ENCODE measurements at regions not wholly inside any gene's neighbourhood (a gene's known extent, or its start where the extent isn't known, plus 50 kb on each side); places are given as distances from the start of the nearest gene placed in this dataset.
A peak's percentile ranks its signal among the peaks of the same experiment; 100 is the strongest.

GRCh38 chr6:84314377-84314898 lies 87.0 kb upstream of the CEP162 start:
- no peaks in the 10 kb centered on the region for H3K36me3 Mint-ChIP-seq
- Histone ChIP-seq H3K4me1 (ENCODE audit: control insufficient read depth in 1 of 2, insufficient read depth in 2 of 2, low read length in 2 of 2) (no peaks in the 10 kb centered on the region), H3K9ac (ENCODE audit: insufficient read depth, low read length, poor library complexity, severe bottlenecking) (no peak overlapping the region), H2AFZ (ENCODE audit: insufficient read depth, low read depth, low read length, poor library complexity, severe bottlenecking) (no peak overlapping the region), H3K36me3 (replicated peaks in 1 of 2; ENCODE audit: control insufficient read depth in 1 of 2, insufficient read depth in 2 of 2, low read length in 2 of 2) (no peaks in the 10 kb centered on the region), H3K4me2 (replicated peaks; ENCODE audit: extremely low read depth, low read length, poor library complexity, severe bottlenecking) (no peak overlapping the region), H3K27ac (ENCODE audit: low read depth in 1 of 2, low read length in 2 of 2) (no peak overlapping the region), H3K79me2 (ENCODE audit: insufficient read depth, low read length) (no peaks in the 10 kb centered on the region), H4K20me1 (ENCODE audit: insufficient read depth, low read length) (no peaks in the 10 kb centered on the region), H3K27me3 (ENCODE audit: control insufficient read depth in 2 of 2, insufficient read depth in 2 of 2, low read length in 2 of 2) (no peaks in the 10 kb centered on the region), H3K9me3 (replicated peaks in 1 of 2; ENCODE audit: control insufficient read depth in 1 of 2, insufficient read depth in 1 of 2, low read length in 2 of 2) (no peaks in the 10 kb centered on the region), H3K4me3 (replicated peaks in 1 of 3; ENCODE audit: low read depth in 2 of 3, low read length in 3 of 3) (no peak overlapping the region)
- peaks cover under 1 to 10% (median 3%) of the 10 kb centered on the region in 7 donors for H3K9me3 Mint-ChIP-seq
- peak overlapping the region in 1 of 7 donors; percentile 6 for H3K27ac Mint-ChIP-seq
- no peak overlapping the region for H3K4me3 Mint-ChIP-seq
- intact Hi-C loops (cut with micrococcal nuclease): no loop called here
- peaks cover 0 to 2% (median 0%) of the 10 kb centered on the region in 3 donors for H3K27me3 Mint-ChIP-seq (ENCODE audit: low read depth in 3 of 3)
- no peaks in the 10 kb centered on the region for H3K4me1 Mint-ChIP-seq
- DNase-seq: no peak
- TF ChIP-seq CTCF (IDR thresholded peaks at IDR 0.05): no peak
- WGBS (ENCODE audit: insufficient coverage): 80% methylated on average over 1 of the region's 1 CpG

GRCh38 chr6:84309336-84309735 lies 81.9 kb upstream of the CEP162 start:
- H3K27ac ChIP-seq (ENCODE audit: low read depth in 1 of 2, low read length in 2 of 2): no peak overlapping the region
- no peaks in the 10 kb centered on the region for H3K4me1 Mint-ChIP-seq
- no peaks in the 10 kb centered on the region for H3K36me3 ChIP-seq (replicated peaks in 1 of 2; ENCODE audit: control insufficient read depth in 1 of 2, insufficient read depth in 2 of 2, low read length in 2 of 2)
- no peaks in the 10 kb centered on the region for H3K79me2 ChIP-seq (ENCODE audit: insufficient read depth, low read length)
- TF ChIP-seq CTCF (IDR thresholded peaks at IDR 0.05): no peak
- H3K9ac ChIP-seq (ENCODE audit: insufficient read depth, low read length, poor library complexity, severe bottlenecking): no peak overlapping the region
- H3K27me3 ChIP-seq (ENCODE audit: control insufficient read depth in 2 of 2, insufficient read depth in 2 of 2, low read length in 2 of 2): no peaks in the 10 kb centered on the region
- H3K9me3 ChIP-seq (replicated peaks in 1 of 2; ENCODE audit: control insufficient read depth in 1 of 2, insufficient read depth in 1 of 2, low read length in 2 of 2): no peaks in the 10 kb centered on the region
- DNase-seq: no peak
- no peaks in the 10 kb centered on the region for H3K4me1 ChIP-seq (ENCODE audit: control insufficient read depth in 1 of 2, insufficient read depth in 2 of 2, low read length in 2 of 2)
- H3K36me3 Mint-ChIP-seq: no peaks in the 10 kb centered on the region
- no CpG with 5 or more reads among the region's 2 CpGs for WGBS (ENCODE audit: insufficient coverage)
- no peak overlapping the region for H2AFZ ChIP-seq (ENCODE audit: insufficient read depth, low read depth, low read length, poor library complexity, severe bottlenecking)
- no peak overlapping the region for H3K27ac Mint-ChIP-seq
- H3K4me3 Mint-ChIP-seq: no peak overlapping the region
- no peak overlapping the region for H3K4me3 ChIP-seq (replicated peaks in 1 of 3; ENCODE audit: low read depth in 2 of 3, low read length in 3 of 3)
- intact Hi-C loops (cut with micrococcal nuclease): no loop called here
- no peaks in the 10 kb centered on the region for H4K20me1 ChIP-seq (ENCODE audit: insufficient read depth, low read length)
- no peak overlapping the region for H3K4me2 ChIP-seq (replicated peaks; ENCODE audit: extremely low read depth, low read length, poor library complexity, severe bottlenecking)
- H3K27me3 Mint-ChIP-seq (ENCODE audit: low read depth in 3 of 3): peaks cover 0 to 2% (median 0%) of the 10 kb centered on the region in 3 donors
- peaks cover 0 to 10% (median 2%) of the 10 kb centered on the region in 7 donors for H3K9me3 Mint-ChIP-seq
